CD4-positive, alpha-beta T cell treated with Interleukin-17A for 1 hour (primary cell): ENCODE measurements at regions not wholly inside any gene's neighbourhood (a gene's known extent, or its start where the extent isn't known, plus 50 kb on each side); places are given as distances from the start of the nearest gene placed in this dataset.

Source experiments
- DNase-seq: peaks from one replicate; pipeline ENCODE4 v3.0.0-alpha.2; 2020

DNA sequence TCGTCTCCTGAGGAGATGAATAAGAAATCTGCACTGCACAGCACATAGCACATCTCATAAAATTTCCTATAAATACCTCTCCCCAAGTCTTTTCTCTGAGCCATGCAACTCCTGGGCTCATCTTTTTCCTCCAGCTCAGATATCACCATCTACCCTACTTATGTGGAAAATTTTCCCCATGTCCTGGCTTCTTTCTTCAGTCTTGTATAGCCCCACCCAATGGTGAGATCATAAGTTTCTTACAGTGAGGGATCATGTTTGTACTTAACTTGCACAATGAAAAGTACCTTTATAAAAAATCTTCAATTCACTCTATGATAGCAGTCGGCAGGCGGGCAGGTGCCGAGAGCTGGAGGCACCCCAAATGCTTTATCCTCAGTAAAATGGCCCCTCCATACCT is 198.6 kb upstream of the S100G start:
- no peak for DNase-seq

DNA sequence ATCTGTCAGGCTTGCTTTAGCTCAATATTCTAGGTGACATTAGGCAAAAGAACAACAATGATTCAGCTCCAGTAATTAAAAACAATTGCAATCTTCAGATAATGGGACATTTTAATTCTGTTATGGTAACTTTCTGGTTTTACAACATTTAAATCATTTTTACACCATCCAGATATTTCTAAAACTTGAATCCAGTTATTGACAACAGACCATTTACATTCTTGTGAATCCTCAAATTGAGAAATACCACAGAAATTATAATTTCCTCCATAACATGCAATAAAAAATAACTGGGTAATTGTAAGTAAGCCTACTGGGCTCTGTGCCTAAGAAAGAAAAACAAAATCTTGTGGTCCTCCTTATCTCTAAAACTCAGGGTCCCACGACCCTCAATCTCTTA is 195.0 kb upstream of the S100G start:
- DNase-seq, result no peak

DNA sequence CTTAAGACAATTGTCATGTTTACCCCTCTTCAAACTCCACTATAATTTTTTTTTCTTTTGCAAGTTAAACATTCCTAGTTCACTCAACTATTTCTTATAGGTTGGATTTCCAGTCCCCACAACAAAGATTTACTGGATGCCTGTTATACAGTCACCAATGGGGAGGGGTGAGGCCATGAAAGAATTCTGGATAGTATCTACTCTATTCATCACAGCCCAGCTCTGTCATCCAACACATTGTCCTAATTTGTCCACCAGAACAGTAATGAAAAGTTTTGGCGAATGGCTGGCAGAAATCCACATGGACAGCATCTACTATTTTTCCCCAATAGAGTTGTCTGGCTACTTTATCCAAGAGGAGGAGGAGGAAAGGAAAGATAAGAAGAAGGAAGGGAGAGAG is 192.7 kb upstream of the S100G start:
- no peak for DNase-seq

DNA sequence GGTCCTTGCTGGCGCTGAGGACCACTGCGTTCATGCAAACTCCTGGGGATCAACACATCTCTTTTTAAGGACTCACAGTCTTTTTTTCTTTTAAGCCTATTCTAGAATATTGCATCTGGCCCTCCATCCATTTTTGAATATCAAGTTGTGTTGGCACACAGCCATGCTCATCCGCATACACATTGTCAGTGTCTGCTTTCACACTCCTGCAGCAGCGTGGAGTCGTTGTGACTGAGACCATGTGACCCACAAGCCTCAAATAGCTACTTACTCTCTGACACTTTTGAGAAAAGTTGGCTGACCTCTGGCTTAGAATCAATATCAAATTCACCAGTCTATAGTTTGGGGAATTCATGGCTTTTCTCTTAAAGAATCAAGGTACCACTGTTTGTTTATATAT is 191.8 kb upstream of the S100G start:
- no peak for DNase-seq

DNA sequence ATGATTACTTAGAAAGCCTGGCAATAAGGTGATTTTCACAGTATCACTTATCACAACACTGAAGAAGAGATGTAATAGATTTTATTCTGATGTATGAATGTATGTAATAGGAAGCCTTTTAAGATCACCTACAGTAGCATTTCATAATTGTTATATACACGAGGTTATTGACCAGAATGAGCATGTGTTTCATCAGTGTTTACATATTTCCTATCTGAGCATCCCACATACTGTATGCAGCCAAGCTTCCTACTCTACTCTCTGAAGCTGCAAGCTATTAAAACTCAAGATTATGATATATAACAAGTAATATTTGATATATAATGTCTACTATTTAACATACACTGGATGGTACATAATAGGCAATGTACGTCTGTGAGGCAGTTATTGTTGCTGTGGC is 190.9 kb upstream of the S100G start:
- DNase-seq, result no peak

DNA sequence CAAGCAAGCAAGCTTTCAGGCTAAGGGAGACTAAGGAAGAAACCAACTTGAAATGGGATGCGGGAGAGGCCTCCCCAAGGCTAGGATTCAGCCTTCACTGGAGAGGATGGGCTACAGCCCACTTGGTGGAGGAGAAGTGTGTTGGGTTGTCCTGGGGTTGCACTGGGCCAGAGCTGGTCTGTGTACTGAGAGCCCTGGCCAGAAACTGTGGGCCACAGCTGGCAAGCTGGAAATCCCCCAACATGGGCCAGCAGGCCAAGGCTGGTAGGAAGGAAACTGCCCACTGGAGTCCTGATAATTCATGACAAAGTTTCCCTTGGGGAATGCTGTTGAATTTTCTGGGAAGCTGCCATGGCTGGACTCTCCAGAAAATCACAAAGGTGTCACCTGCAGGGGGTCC is 188.0 kb upstream of the S100G start:
- no peak for DNase-seq

DNA sequence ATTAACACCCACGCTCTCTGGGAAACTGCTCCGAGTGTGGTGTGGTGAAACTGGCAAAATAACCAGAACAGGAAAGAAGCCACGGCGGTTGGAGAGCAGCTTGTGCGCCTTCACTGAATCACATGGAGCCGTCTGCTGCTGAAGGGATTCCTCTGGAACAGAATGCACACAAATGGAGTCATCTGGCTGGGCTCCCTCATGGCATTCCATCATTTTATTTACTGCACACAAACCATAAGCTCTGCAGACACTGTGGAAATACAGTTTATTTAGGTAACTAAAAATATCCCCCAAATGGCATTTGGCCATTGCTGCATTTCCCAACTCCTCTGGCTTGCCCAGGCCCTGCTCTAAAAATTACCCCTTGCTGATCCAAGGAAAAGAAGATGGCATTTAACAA is 187.0 kb upstream of the S100G start:
- no peak for DNase-seq

DNA sequence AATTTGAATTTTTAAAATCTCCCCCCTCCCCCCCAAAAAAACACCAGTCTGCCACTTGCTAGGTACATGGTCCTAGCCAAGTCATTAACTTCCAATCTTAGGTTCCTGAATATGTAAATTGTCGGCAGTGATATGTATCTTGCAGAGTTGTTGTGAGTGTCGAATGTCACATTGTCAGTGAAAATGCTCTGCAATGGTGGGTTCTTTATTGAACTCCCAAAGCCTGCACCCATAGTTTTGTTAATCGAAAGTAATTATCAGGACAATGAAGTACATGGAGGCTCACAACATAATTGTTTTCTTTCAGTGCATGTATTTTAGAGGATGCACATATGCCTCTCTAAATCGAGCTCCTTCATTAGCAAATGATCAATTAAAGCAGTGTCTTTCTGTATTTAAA is 185.6 kb upstream of the S100G start:
- no peak for DNase-seq

DNA sequence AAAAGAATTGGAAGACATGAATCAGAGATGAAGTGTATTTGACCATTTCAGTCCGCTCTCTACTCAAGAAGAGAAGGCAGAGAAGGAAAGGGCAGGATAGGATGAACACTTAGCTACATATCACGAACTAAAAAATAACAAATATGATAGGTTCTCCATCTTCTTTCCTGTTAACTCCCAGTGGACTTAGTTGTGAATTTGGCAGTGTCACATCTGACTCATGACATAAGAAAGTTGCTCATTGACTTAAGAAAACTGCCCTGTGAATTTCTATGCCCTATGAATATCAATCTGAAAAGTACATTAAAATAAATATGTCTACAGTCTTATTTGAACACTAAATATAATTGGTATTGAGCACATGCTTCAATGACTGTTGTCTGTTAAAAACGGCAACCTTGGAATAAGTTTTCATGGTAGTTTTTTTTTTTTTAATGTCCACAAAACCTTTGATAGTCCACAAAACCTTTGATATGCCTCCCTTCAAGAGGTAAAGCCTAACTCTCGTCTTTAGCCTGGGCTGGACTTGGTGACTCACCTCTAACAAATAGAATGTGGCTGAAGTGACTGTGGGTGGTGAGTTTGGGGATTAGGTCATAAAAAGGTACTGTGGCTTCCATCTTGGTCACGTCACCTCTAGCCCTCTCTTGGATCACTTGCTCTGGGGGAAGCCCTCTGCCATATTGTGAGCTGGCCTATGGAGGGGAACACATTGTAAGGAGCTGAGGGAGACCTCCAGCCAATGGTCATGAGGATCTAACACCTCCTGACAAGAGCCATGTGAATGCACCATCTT is 184.7 kb upstream of the S100G start:
- no peak for DNase-seq

DNA sequence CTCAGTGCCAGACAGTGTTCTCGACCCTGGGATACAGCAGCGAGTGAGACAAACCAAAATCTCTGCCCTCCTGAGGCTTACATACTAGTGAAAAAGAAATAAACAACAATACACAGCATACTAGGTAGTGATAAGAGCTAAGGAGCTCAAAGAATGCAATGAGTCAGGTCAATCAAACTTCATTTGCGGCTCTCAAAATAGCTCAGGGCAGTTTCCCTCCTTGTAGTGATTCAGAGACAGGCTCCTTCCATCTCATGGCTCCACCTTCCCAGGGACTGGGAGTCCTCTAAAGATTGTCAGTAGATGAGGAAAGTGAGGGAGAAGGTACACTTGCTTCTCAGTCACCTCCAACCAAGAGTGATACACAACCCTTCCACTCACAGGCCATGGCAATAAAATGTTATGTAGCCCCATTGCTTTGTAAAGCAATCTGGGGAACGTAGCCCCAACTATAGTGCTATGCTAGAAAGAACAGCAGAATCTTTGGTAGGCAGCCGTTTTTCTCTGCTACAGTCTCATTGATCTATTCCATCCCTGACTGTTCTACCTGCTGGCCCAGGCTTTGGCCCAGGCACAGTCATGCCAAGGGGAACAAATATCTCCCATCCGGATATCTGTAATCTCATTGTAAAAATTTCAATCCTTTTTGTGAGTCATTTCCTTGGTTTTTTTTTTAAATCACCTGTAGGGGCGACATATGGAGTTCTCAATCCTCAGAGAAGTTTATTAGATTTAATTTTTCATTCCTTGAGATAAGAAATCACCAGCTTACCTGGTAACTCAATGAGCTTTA is 183.1 kb upstream of the S100G start:
- no peak for DNase-seq

DNA sequence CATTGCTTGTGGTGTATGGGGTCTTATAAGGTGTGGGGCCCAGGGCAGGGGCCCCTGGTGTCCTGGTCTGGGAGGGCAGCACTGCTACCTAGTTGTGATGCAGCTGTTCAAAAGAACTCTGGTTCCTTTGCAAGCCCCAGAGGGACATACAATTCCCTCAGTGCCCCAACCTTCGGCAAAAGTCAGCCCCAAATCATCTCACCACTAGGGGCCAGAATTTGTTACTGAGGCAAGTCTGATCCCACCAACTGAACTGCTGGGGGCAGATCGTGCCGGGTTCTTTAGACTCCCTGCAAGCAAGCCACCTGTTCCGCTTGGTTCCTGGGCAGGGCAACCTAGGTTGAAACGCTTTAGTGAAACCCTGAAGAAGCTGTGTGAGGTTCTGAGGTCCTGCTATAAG is 180.1 kb upstream of the S100G start:
- DNase-seq, result no peak

DNA sequence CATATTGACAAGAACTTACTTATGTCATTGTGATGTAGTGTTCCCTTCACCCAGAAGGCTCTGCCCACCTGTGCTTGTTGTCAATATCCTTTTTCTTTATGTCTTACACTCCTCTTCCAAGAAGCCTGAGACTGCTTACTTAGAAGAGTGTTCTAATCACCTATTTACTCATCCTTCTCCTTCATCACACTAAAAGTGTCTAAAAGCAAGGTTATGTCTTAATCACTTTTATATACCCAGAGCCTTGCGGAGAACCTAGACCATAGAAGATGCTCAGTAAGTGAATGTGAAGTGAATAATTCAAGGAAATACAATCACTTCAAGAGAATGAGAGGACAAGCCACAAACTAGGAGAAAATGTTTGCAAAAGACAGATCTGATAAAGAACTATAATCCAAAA is 177.6 kb upstream of the S100G start:
- no peak for DNase-seq

DNA sequence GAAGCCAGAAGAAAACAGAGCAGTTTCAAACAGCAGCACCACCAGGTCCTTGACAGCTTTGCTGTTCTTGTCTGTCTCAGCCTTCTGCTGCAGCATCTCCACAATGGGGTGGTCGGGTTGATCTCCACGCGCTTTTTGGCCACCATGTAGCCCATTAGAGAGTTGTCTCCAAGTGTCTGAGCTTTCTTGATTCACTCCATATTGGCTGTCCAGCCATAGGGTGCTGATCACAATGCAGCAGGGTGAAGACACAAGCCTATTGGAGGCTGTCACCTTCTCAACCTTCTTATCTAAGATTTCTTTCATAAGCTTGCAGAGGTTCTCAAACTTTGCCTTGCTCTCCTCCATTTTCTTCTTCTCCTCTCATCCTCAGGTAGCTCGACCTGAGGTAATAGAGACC is 175.4 kb upstream of the S100G start:
- no peak for DNase-seq

DNA sequence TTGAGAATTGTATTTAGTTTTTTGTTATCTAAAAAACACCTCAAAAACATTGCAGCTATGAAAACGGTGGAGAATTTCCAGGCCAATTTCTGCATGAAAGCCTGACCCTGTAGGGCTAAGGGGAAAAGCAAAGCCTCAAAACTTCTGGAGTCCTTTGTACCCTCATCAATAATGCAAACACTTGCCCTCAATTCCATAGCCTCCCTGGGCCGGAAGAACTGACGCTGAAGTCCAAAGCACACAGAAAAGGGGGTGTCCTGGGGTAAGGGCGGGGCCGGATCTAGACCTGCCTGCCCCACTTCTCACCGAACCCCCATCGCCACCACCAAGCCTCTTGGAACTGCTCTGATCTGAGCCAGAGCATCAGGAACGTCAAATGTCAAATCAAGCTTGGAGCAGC is 173.9 kb upstream of the S100G start:
- no peak for DNase-seq

DNA sequence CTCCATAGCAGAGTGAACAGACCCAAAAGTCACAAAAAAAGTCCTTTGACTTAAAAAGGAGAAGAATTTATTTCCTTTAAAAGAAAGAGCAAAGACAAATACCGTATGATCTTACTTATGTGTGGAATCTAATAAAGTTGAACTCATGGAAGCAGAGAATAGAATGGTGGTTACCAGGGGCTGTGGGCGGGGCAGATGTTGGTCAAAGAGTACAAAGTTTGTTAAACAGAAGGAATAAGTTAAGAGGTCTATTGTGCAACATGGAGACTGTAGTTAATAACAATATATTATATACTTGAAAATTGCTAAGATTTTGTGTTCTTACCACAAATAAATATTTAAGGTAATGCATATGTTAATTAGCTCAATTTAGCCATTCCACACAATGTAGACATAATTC is 173.3 kb upstream of the S100G start:
- no peak for DNase-seq

DNA sequence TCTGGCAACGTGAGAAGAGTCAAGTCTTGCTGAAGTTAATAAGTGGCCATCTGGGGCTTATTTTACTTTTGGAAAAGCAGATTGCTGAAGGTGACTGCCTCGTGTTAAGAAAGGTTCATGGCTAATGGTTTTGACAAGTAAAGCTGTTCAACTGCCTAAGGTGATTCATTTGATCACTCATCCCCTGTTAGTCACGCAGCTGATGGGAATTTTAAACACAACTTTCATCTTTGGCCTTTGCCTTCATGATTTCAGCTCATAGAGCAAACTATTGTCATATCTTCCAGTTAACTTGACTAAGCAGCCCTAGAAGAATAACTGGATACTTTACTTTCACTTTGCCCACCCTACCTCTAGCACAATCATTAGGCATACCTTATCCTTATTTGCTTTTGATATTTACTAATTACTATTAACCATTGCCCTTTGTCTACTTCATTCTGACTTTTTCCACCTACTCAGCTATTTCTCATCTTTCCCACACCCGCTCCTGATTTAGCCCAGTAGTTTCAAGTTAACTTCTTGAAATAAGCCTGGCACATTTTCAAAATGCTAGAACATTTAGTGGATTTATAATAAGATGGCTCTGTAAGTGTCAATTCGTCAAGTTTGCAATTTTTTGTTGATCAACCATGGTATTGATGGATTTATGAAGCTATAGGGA is 170.6 kb upstream of the S100G start:
- no peak for DNase-seq

DNA sequence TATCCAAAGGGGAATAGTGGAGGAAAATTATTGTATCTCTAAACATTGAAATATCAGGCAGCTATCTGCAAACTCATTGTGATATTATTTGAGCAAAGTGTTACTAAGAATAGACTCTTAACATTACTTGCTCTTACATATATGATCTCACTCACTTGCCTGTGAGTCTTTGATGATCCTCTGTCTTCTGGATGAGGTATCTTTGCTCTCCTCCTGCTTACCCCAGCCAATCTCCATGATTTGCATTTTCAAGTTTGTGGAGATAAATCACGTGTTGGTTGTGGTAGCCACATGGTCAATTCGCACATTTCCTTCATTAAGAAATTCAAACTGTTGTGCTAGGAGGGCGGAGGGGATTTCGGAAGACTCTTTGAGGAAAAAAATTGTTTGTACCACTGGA is 169.9 kb upstream of the S100G start:
- no peak for DNase-seq

DNA sequence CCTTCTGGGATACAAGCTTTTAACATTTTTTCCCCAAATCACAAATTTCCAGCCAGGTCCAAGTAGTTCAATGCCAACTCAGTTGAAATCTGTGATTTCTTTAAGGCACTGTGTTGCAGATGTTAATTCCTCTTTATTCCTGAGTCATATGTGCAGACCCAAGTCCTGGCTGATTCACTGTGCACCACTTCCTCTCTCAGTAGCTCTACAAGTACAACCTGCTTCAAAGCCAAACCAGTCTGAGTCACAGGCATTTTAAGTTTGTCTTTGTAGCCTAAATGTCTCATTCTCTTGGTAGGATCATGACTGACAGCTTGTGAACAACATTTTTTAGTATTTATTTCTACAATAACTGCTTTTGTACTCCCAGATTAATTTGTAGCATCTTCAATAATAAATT is 165.6 kb upstream of the S100G start:
- DNase-seq, result peak; percentile 11

DNA sequence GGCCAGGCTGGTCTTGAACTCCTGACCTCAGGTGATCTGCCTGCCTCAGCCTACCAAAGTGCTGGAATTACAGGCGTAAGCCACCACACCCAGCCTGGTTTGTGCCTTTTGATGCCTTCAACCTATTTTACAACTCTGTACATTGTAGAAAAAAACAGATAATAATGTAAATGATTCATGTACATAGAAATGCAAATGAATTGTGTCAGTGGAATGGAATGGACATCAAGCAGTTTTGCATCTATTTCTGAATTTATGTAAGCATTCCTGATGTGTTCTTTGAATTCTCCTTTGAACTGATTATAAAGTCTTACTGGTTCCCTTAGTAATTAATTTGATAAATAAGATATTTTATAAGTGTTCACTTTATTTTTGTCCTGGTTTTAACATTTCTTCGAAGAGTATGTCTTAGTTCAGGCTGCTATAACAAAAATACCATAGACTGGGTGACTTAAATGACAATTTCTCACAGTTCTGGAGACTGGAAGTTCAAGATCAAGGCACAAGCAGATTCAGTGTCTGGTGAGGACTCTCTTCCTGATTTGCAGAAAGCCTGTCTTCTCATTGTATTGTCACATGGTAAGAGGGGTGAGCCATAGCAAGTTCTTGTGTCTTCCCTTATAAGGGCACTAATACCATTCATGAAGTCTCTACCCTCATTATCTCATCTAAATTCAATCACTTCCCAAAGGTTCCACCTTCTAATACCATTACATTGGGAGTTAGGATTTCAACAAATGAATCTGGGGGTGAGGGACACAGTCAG is 162.2 kb upstream of the S100G start:
- no peak for DNase-seq

DNA sequence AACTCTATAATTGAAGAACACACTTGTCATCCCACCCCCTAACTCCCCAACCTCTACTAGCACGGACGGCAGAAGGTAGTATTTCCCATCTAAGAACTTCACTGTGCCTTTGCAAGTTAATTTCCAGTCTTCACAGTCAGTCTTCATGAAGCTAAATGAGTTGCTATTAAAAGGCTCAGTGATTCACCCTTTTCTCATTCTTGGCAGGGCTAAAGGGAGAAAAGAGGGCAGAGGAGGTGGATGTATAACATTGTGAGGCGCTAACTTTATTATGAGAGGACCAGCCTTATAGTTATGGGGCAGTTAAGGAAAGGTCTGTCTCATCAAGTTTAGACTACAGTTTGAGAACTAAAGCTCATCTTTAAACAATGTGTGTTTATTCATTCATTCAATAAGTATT is 161.0 kb upstream of the S100G start:
- no peak for DNase-seq

DNA sequence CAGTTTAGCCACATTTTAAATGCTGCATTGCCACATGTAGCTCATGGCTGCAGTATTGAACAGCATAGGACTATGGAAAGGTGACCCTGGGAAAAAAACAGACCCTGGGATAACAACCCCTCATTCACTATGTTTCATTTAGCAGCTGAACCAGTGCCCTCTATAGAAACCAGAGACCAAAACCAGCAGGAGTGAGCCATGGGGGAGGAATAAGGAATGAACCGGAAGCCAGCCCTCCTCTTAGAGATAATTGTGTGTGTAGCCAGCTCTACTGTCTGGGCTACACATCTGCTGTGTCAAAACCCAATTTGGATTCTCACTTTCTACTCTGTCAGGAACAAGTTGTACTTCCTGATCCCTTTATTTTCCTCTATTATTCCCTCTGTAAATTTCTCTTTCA is 158.5 kb upstream of the S100G start:
- no peak for DNase-seq

DNA sequence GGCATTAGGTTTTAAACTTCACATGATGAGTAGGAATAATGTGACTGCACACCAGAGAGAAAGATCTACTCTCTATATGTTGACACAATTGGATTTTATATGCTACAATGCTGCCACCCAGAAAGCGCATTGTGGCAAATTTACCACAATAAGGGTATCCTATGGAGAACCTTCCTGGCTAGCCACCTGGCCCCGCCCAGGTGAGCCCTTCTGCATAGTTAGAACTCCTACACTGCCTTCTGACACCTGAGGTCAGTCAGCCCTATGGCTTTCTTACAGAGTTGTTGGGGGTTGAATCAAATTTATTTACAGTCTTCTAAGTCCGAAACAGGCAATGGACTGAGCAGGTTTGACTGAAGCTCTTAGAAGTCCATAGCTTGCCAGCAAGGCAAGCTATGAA is 153.8 kb upstream of the S100G start:
- DNase-seq, result no peak
